ENCODE measurements at regions not wholly inside any gene's neighbourhood (a gene's known extent, or its start where the extent isn't known, plus 50 kb on each side); places are given as distances from the start of the nearest gene placed in this dataset.
A peak's percentile ranks its signal among the peaks of the same experiment; 100 is the strongest.

DNA sequence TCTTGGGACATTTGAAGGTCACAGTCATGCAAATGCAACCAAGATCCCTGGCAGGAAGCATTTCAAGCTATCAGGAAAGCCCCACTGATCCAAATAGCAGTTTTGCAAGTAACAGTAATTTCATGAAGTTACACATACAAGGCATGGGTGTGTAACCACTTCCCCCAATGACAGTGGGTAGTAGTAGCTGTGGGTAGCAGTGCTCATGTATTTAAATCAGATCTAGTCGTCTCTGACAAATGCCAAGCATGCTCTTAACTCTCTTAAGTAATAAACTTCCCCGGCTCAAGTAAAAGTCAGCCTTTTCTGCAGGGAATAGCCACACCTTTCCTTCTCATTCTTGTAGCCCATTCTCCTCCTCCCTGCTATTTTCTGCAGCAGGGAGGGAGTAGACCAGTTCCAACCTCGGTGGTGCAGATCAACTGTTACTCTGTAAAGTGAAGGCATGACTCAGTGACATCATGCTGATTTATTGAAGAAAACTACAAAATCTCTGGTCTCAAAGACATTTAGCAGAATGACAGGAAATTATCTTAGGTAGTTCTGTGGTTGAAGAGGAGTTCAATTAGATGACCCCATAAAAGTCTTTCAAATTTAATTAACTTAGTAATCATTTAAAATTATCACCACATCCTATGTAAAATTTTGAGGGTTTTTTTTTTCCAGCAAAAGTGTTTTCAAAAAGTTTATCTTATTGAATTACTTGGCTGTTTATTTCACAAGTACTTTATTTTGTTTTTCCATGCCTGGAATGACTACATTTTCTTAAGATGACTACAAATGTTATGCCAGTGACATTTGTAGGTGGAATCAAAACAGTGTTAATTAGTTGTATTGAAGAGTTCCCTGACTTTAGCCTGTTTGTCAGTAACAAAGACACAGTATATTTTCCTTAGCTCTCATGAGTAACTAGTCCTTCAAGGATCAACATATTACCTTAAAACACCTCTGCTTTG, 568.3 kb downstream of the INHBA start:
- no peak overlapping the region for H3K4me3 ChIP-seq (ENCODE audit: low read depth, low read length)
- no peak overlapping the region for H3K27ac ChIP-seq (ENCODE audit: low read depth, low read length)
- H3K27me3 ChIP-seq (ENCODE audit: control insufficient read depth, insufficient read depth, low read length), result no peaks in the 10 kb centered on the region
- H3K9me3 ChIP-seq (ENCODE audit: control insufficient read depth, insufficient read depth, low read length), result no peaks in the 10 kb centered on the region
- DNase-seq (ENCODE audit: low read depth in 4 of 6, low spot score in 6 of 6), result no peak
- WGBS (ENCODE audit: insufficient coverage), result 27% methylated on average over 2 of the region's 3 CpGs
- H3K36me3 ChIP-seq (ENCODE audit: control insufficient read depth, insufficient read depth, low read length), result no peaks in the 10 kb centered on the region
- peaks cover 10% of the 10 kb centered on the region for H3K4me1 ChIP-seq (ENCODE audit: control insufficient read depth, insufficient read depth, low read length)

- H3K36me3 ChIP-seq (ENCODE audit: control insufficient read depth, insufficient read depth, low read length), result no peaks in the 10 kb centered on the region
- DNase-seq (ENCODE audit: low read depth in 4 of 6, low spot score in 6 of 6), result peak in 2 of 6 donors; percentile 52 to 85
- H3K4me1 ChIP-seq (ENCODE audit: control insufficient read depth, insufficient read depth, low read length), result peaks cover 10% of the 10 kb centered on the region
- 96% methylated on average over 3 of the region's 10 CpGs for WGBS (ENCODE audit: insufficient coverage)
- H3K9me3 ChIP-seq (ENCODE audit: control insufficient read depth, insufficient read depth, low read length), result no peaks in the 10 kb centered on the region
- no peak overlapping the region for H3K4me3 ChIP-seq (ENCODE audit: low read depth, low read length)
- H3K27me3 ChIP-seq (ENCODE audit: control insufficient read depth, insufficient read depth, low read length), result no peaks in the 10 kb centered on the region
- no peak overlapping the region for H3K27ac ChIP-seq (ENCODE audit: low read depth, low read length)
Observed at GRCh38 chr7:41133690-41134299, 569.1 kb downstream of the INHBA start.

DNA sequence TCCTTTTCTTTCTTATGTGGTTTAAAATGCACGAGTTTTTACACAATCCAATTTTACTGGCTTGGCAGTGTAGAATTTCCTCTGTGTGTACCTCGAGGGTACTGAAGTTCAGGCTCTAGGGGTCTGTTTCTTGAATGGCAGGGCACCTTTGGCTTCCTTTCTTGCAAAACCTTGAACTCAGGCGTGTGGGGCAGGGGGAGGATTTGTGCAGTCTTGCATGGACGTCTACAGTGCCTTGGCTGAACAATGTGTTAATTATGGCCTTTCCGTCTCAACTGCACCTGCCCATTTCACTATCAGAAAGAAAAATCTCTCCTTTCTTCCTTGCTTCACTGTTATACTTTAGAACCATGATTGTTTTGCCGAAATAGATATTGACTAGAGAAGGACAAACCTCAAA, 570.9 kb downstream of the INHBA start:
- Histone ChIP-seq H3K36me3 (ENCODE audit: control insufficient read depth, insufficient read depth, low read length) (no peaks in the 10 kb centered on the region), H3K9me3 (ENCODE audit: control insufficient read depth, insufficient read depth, low read length) (no peaks in the 10 kb centered on the region), H3K27me3 (ENCODE audit: control insufficient read depth, insufficient read depth, low read length) (no peaks in the 10 kb centered on the region), H3K4me3 (ENCODE audit: low read depth, low read length) (no peak overlapping the region), H3K27ac (ENCODE audit: low read depth, low read length) (no peak overlapping the region), H3K4me1 (ENCODE audit: control insufficient read depth, insufficient read depth, low read length) (peaks cover 10% of the 10 kb centered on the region)
- DNase-seq (ENCODE audit: low read depth in 4 of 6, low spot score in 6 of 6), result no peak
- 60% methylated on average over 1 of the region's 6 CpGs for WGBS (ENCODE audit: insufficient coverage)

DNA sequence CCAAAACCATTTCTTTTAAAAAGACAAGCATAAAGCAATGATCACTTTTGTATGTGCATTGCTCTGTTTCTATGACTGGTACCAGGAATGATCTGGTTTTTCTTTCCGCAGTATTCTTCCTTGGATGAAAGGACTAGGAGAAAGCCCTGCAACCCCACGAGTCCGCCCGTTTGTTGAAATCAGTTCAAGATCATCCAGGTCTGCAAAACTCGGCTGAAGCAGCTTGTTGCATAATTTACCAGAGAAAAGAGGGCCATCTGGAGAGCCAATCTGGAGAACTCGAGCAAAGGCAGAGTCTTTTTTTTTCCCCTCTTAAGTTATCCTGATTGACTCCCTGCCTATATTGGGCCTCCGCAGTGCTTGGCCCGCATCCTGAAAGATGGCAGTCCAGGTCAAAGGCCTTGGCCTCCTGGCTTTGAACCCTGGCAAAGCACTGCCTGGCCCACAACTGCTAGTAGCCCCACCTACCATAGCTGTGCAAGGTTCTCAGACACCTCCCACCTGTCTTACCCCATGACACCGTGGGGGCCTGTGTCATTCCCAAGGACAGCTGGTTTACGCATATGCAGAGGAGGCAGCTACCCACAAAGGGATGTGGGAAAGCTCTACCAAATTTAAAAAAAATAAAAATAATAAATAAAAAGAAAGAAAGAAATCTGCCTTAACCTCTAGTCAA, 572.2 kb downstream of the INHBA start:
- H3K27me3 ChIP-seq (ENCODE audit: control insufficient read depth, insufficient read depth, low read length), result no peaks in the 10 kb centered on the region
- H3K9me3 ChIP-seq (ENCODE audit: control insufficient read depth, insufficient read depth, low read length), result no peaks in the 10 kb centered on the region
- WGBS (ENCODE audit: insufficient coverage), result 36% methylated on average over 8 of the region's 10 CpGs
- peak in 2 of 6 donors; percentile 64 to 95 for DNase-seq (ENCODE audit: low read depth in 4 of 6, low spot score in 6 of 6)
- no peak overlapping the region for H3K27ac ChIP-seq (ENCODE audit: low read depth, low read length)
- no peaks in the 10 kb centered on the region for H3K36me3 ChIP-seq (ENCODE audit: control insufficient read depth, insufficient read depth, low read length)
- no peak overlapping the region for H3K4me3 ChIP-seq (ENCODE audit: low read depth, low read length)
- peaks cover 10% of the 10 kb centered on the region for H3K4me1 ChIP-seq (ENCODE audit: control insufficient read depth, insufficient read depth, low read length)

DNA sequence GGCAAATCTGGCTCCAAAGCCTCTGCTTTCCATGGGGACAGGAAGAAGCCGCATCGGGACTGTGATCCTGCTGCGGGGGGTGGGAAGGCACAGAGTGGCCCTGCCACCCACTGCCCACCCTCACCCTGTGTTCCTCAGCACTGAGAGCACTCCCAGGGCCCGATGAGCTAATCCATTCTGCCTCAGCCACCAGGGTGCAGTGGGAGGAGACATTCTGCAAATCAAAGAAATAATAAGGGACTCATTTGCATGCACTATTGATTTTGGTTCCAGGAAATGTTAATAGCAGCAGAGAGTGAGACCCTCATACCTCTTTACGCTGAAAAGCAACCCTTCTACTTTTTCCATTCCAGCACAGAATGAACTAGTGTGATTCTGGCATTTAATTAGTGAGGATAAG, 572.8 kb downstream of the INHBA start:
- DNase-seq (ENCODE audit: low read depth in 4 of 6, low spot score in 6 of 6), result peak in 2 of 6 donors; percentile 55 to 70
- Histone ChIP-seq H3K9me3 (ENCODE audit: control insufficient read depth, insufficient read depth, low read length) (no peaks in the 10 kb centered on the region), H3K4me1 (ENCODE audit: control insufficient read depth, insufficient read depth, low read length) (peaks cover 10% of the 10 kb centered on the region), H3K4me3 (ENCODE audit: low read depth, low read length) (no peak overlapping the region), H3K27ac (ENCODE audit: low read depth, low read length) (no peak overlapping the region), H3K27me3 (ENCODE audit: control insufficient read depth, insufficient read depth, low read length) (no peaks in the 10 kb centered on the region), H3K36me3 (ENCODE audit: control insufficient read depth, insufficient read depth, low read length) (no peaks in the 10 kb centered on the region)
- 48% methylated on average over 4 of the region's 5 CpGs for WGBS (ENCODE audit: insufficient coverage)

GRCh38 chr7:41125343-41125742, 577.5 kb downstream of the INHBA start:
- H3K27me3 ChIP-seq (ENCODE audit: control insufficient read depth, insufficient read depth, low read length), result no peaks in the 10 kb centered on the region
- H3K27ac ChIP-seq (ENCODE audit: low read depth, low read length), result no peak overlapping the region
- WGBS (ENCODE audit: insufficient coverage), result no CpG with 5 or more reads among the region's 2 CpGs
- no peaks in the 10 kb centered on the region for H3K9me3 ChIP-seq (ENCODE audit: control insufficient read depth, insufficient read depth, low read length)
- DNase-seq (ENCODE audit: low read depth in 4 of 6, low spot score in 6 of 6), result no peak
- H3K4me3 ChIP-seq (ENCODE audit: low read depth, low read length), result no peak overlapping the region
- peaks cover 5% of the 10 kb centered on the region for H3K4me1 ChIP-seq (ENCODE audit: control insufficient read depth, insufficient read depth, low read length)
- H3K36me3 ChIP-seq (ENCODE audit: control insufficient read depth, insufficient read depth, low read length), result no peaks in the 10 kb centered on the region

GRCh38 chr7:41122256-41122987, 580.5 kb downstream of the INHBA start:
- no peaks in the 10 kb centered on the region for H3K9me3 ChIP-seq (ENCODE audit: control insufficient read depth, insufficient read depth, low read length)
- H3K36me3 ChIP-seq (ENCODE audit: control insufficient read depth, insufficient read depth, low read length), result no peaks in the 10 kb centered on the region
- no peaks in the 10 kb centered on the region for H3K4me1 ChIP-seq (ENCODE audit: control insufficient read depth, insufficient read depth, low read length)
- H3K4me3 ChIP-seq (ENCODE audit: low read depth, low read length), result no peak overlapping the region
- 34% methylated on average over 4 of the region's 4 CpGs for WGBS (ENCODE audit: insufficient coverage)
- DNase-seq (ENCODE audit: low read depth in 4 of 6, low spot score in 6 of 6), result no peak
- H3K27ac ChIP-seq (ENCODE audit: low read depth, low read length), result no peak overlapping the region
- H3K27me3 ChIP-seq (ENCODE audit: control insufficient read depth, insufficient read depth, low read length), result no peaks in the 10 kb centered on the region

DNA sequence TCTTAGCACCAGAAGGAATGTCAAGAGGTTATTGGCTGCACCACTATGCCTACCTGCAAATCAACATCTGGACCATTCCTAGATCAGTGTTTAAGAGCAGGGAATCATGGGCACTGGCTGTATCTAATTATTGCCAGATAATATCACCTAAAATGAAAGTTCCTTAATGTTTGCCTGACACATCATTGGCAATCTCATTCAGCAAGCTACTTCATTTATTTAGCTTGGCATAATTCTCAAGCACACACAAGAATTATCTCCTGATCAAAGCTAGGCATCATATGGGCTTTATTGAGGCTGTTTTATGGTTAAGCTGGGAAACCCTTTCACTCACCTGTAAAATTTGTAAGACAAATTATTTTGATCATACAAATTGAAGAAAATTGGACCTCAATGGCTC, 581.7 kb downstream of the INHBA start:
- Histone ChIP-seq H3K27ac (ENCODE audit: low read depth, low read length) (no peak overlapping the region), H3K27me3 (ENCODE audit: control insufficient read depth, insufficient read depth, low read length) (no peaks in the 10 kb centered on the region), H3K36me3 (ENCODE audit: control insufficient read depth, insufficient read depth, low read length) (no peaks in the 10 kb centered on the region), H3K4me3 (ENCODE audit: low read depth, low read length) (no peak overlapping the region), H3K4me1 (ENCODE audit: control insufficient read depth, insufficient read depth, low read length) (no peaks in the 10 kb centered on the region), H3K9me3 (ENCODE audit: control insufficient read depth, insufficient read depth, low read length) (no peaks in the 10 kb centered on the region)
- no peak for DNase-seq (ENCODE audit: low read depth in 4 of 6, low spot score in 6 of 6)

DNA sequence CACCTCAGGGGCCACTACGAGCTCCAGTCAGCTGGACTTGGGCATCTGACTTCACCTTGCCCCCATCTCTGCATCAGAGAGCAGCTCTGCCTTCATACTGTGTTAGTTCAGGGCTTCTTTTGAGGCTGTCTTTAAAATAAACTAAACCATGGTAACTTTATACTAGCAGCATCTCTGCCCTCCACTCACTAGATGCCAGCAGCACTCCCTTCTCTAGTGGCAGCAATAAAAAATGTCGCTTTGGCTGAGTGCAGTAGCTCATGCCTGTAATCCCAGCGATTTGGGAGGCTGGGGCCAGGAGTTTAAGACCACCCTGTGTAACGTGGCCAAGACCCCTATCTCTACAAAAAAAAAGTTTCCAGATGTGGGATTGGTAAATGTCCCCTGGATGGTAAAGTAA, 584.4 kb downstream of the INHBA start:
- Histone ChIP-seq H3K4me3 (ENCODE audit: low read depth, low read length) (no peak overlapping the region), H3K36me3 (ENCODE audit: control insufficient read depth, insufficient read depth, low read length) (no peaks in the 10 kb centered on the region), H3K27me3 (ENCODE audit: control insufficient read depth, insufficient read depth, low read length) (no peaks in the 10 kb centered on the region), H3K9me3 (ENCODE audit: control insufficient read depth, insufficient read depth, low read length) (no peaks in the 10 kb centered on the region), H3K4me1 (ENCODE audit: control insufficient read depth, insufficient read depth, low read length) (no peaks in the 10 kb centered on the region), H3K27ac (ENCODE audit: low read depth, low read length) (no peak overlapping the region)
- WGBS (ENCODE audit: insufficient coverage), result 40% methylated on average over 1 of the region's 4 CpGs
- DNase-seq (ENCODE audit: low read depth in 4 of 6, low spot score in 6 of 6), result no peak
